DOHH2 (cell line): ENCODE measurements at regions not wholly inside any gene's neighbourhood (a gene's known extent, or its start where the extent isn't known, plus 50 kb on each side); places are given as distances from the start of the nearest gene placed in this dataset.

Experiments used
- CTCF ChIP-seq: fragments of 200-600 bp; sonication (generic); IDR thresholded peaks from one replicate; pipeline ENCODE4 v1.5.1; 2014; ENCODE audit warnings: antibody characterized with exemption, mild to moderate bottlenecking, low read depth, low read length; ENCODE audit not compliant: poor library complexity, severe bottlenecking
- EZH2phosphoT487 ChIP-seq: fragments of 200-600 bp; sonication (generic); IDR thresholded peaks from 2 replicates; pipeline ENCODE4 v1.6.1; 2017; ENCODE audit warnings: borderline replicate concordance, mild to moderate bottlenecking, antibody characterized with exemption, low read length, moderate library complexity, mixed read lengths

- no peak for TF ChIP-seq CTCF
- TF ChIP-seq EZH2phosphoT487: no peak
Observed at GRCh38 chr11:8332891-8333290, 69.2 kb upstream of the LMO1 start.
